B cell (primary cell): ENCODE measurements at regions not wholly inside any gene's neighbourhood (a gene's known extent, or its start where the extent isn't known, plus 50 kb on each side); places are given as distances from the start of the nearest gene placed in this dataset.

Experiments
- ATAC-seq: fragments of 200-7000 bp; cut with Tn5 transposase; one replicate; pipeline ENCODE4 v1.10.0; 2021; ENCODE audit warnings: low read depth, mild to moderate bottlenecking, moderate number of reproducible peaks, moderate library complexity
- CTCF ChIA-PET: fragments of 350-600 bp; sonication (Branson Sonifier 250); formaldehyde crosslinking; loops from one replicate; lab custom pipeline; 2021; ENCODE audit warnings: antibody characterized with exemption, inconsistent platforms; lab: Charles Lee
- POLR2A ChIA-PET: fragments of 350-600 bp; sonication (Branson Sonifier 250); formaldehyde crosslinking; loops from one replicate; lab custom pipeline; 2021; ENCODE audit warnings: antibody characterized with exemption; lab: Charles Lee
- DNase-seq: peaks from one replicate; pipeline ENCODE4 v3.0.0; 2013
- H2AFZ ChIP-seq: 2 replicates; pipeline ENCODE4 v1.6.1; 2012; ENCODE audit warnings: mild to moderate bottlenecking, low read depth, low read length; ENCODE audit not compliant: insufficient read depth, poor library complexity, severe bottlenecking
- H3K27ac ChIP-seq, 2 donors: 1 replicate in 1 of 2; 2 replicates in 1 of 2; pipeline ENCODE4 v1.5.1; 2012 to 2013; ENCODE audit warnings: low read length in 2 of 2, mild to moderate bottlenecking in 2 of 2, moderate library complexity in 1 of 2
- H3K27me3 ChIP-seq, 4 experiments: fragments of 200-600 bp in 1 of 4; sonication (generic) in 1 of 4; replicated peaks in 1 of 4; 1 replicate in 2 of 4; 2 replicates in 2 of 4; pipeline versions ENCODE4 v1.6.1 to v1.7.0; 2013 to 2016; ENCODE audit warnings: low read length in 3 of 4, mild to moderate bottlenecking in 2 of 4, mixed read lengths in 1 of 4, moderate library complexity in 1 of 4; ENCODE audit not compliant: insufficient read depth in 4 of 4, control insufficient read depth in 3 of 4; ENCODE audit errors: control extremely low read depth in 1 of 4
- H3K36me3 ChIP-seq, 2 experiments: replicated peaks in 1 of 2; 1 replicate in 1 of 2; 2 replicates in 1 of 2; pipeline versions ENCODE4 v1.6.1 to v1.7.1; 2013; ENCODE audit warnings: low read length in 1 of 2; ENCODE audit not compliant: insufficient read depth in 2 of 2, control insufficient read depth in 1 of 2; ENCODE audit errors: control extremely low read depth in 1 of 2, extremely low read depth in 1 of 2
- H3K4me1 ChIP-seq, 2 donors: fragments of 200-600 bp in 1 of 2; sonication (generic) in 1 of 2; 1 replicate in 1 of 2; 2 replicates in 1 of 2; pipeline versions ENCODE4 v1.5.1 to v1.6.1; 2013 to 2017; ENCODE audit warnings: low read length in 2 of 2; ENCODE audit not compliant: control insufficient read depth in 2 of 2, insufficient read depth in 2 of 2
- H3K4me2 ChIP-seq: replicated peaks from 2 replicates; pipeline ENCODE3; 2012; ENCODE audit warnings: mild to moderate bottlenecking, low read depth, low read length; ENCODE audit not compliant: poor library complexity, severe bottlenecking
- H3K4me3 ChIP-seq, 5 experiments: fragments of 200-600 bp in 1 of 5; sonication (generic) in 1 of 5; 1 replicate in 3 of 5; 2 replicates in 2 of 5; pipeline versions ENCODE4 v1.5.1 to v1.7.0; 2011 to 2016; ENCODE audit warnings: low read length in 4 of 5, mild to moderate bottlenecking in 4 of 5, low read depth in 2 of 5, control low read depth in 1 of 5, moderate library complexity in 1 of 5; ENCODE audit not compliant: insufficient read depth in 1 of 5; ENCODE audit errors: control extremely low read depth in 1 of 5, extremely low read depth in 1 of 5
- H3K79me2 ChIP-seq: fragments of 200-600 bp; sonication (generic); one replicate; pipeline ENCODE4 v1.6.0; 2016; ENCODE audit warnings: low read length; ENCODE audit not compliant: control insufficient read depth, insufficient read depth
- H3K9ac ChIP-seq: fragments of 200-600 bp; sonication (generic); 2 replicates; pipeline ENCODE4 v1.6.1; 2017; ENCODE audit warnings: mild to moderate bottlenecking, low read length, moderate library complexity
- H3K9me3 ChIP-seq, 3 donors: one replicate each; pipeline versions ENCODE4 v1.6.1 to v1.7.1; 2013; ENCODE audit warnings: low read length in 2 of 3; ENCODE audit not compliant: control insufficient read depth in 2 of 3, insufficient read depth in 1 of 3; ENCODE audit errors: control extremely low read depth in 1 of 3
- H4K20me1 ChIP-seq: 2 replicates; pipeline ENCODE4 v1.6.0; 2012; ENCODE audit warnings: mild to moderate bottlenecking, low read length; ENCODE audit not compliant: insufficient read depth, control insufficient read depth, poor library complexity, severe bottlenecking
- H3K27ac Mint-ChIP-seq: one replicate; pipeline ENCODE4 v1.8.0; 2021; ENCODE audit warnings: mixed read lengths
- H3K27me3 Mint-ChIP-seq: one replicate; pipeline ENCODE4 v1.8.0; 2021; ENCODE audit warnings: mixed read lengths
- H3K4me1 Mint-ChIP-seq: one replicate; pipeline ENCODE4 v1.8.0; 2021; ENCODE audit warnings: mixed read lengths
- H3K4me3 Mint-ChIP-seq: one replicate; pipeline ENCODE4 v1.8.0; 2021; ENCODE audit warnings: mixed read lengths
- H3K9me3 Mint-ChIP-seq: one replicate; pipeline ENCODE4 v1.8.0; 2022; ENCODE audit warnings: mixed read lengths; ENCODE audit not compliant: insufficient read depth
- EZH2 ChIP-seq: IDR thresholded peaks from 2 replicates; pipeline ENCODE4 v1.6.1; 2012; ENCODE audit warnings: borderline replicate concordance, low read depth, mild to moderate bottlenecking, moderate library complexity, low read length; ENCODE audit not compliant: insufficient read depth, poor library complexity, severe bottlenecking
- WGBS: methylation state at CpG from one replicate; pipeline ENCODE4 v1.1.5; 2013; ENCODE audit warnings: missing lambda C conversion rate; ENCODE audit not compliant: insufficient coverage; 5-methylcytosine and 5-hydroxymethylcytosine counted together
- intact Hi-C: fragments of 100-400 bp; cut with micrococcal nuclease; formaldehyde crosslinking; loops from one replicate; pipeline ENCODE4 v1.10.0; 2022
- TF ChIP-seq, protein P1 (sequence below): fragments of 200-600 bp; IDR thresholded peaks from one replicate; pipeline ENCODE4 v1.8.0; 2022; ENCODE audit warnings: antibody characterized with exemption, mild to moderate bottlenecking

DNA sequence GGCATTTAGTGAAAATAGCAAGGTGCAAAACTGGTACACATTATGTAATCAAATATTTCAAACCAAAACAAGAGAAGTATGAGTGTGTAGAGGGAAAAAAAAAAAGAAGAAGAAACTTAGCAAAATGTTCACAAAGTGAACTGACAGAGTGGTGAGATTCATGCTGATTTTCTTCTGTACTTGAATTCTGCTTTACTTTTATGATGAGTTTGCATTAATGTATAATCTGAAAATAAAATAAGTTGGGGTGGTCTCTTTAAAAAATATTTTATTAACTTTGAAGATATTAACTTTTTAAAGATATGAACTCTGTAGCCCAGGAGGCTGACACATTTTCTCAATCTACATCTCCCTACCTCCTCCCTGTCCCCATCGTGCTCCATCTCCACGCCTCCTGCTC, 185.1 kb downstream of the QDPR start:
- ChIA-PET POLR2A (no interaction called here), CTCF (no interaction called here)
- Histone ChIP-seq H3K9me3 (no peaks in the 10 kb centered on the region), H3K79me2 (no peaks in the 10 kb centered on the region), H3K36me3 (no peaks in the 10 kb centered on the region), H3K27ac (no peak overlapping the region), H3K4me3 (no peak overlapping the region), H2AFZ (no peak overlapping the region), H3K4me2 (no peak overlapping the region), H3K9ac (no peak overlapping the region), H3K4me1 (no peaks in the 10 kb centered on the region), H4K20me1 (no peaks in the 10 kb centered on the region), H3K27me3 (peaks cover 0 to 6% (median 0%) of the 10 kb centered on the region in 4 experiments)
- ATAC-seq (no peak), DNase-seq (no peak)
- no peak overlapping the region for H3K27ac Mint-ChIP-seq
- H3K4me1 Mint-ChIP-seq, result no peaks in the 10 kb centered on the region
- TF ChIP-seq, protein P1, sequence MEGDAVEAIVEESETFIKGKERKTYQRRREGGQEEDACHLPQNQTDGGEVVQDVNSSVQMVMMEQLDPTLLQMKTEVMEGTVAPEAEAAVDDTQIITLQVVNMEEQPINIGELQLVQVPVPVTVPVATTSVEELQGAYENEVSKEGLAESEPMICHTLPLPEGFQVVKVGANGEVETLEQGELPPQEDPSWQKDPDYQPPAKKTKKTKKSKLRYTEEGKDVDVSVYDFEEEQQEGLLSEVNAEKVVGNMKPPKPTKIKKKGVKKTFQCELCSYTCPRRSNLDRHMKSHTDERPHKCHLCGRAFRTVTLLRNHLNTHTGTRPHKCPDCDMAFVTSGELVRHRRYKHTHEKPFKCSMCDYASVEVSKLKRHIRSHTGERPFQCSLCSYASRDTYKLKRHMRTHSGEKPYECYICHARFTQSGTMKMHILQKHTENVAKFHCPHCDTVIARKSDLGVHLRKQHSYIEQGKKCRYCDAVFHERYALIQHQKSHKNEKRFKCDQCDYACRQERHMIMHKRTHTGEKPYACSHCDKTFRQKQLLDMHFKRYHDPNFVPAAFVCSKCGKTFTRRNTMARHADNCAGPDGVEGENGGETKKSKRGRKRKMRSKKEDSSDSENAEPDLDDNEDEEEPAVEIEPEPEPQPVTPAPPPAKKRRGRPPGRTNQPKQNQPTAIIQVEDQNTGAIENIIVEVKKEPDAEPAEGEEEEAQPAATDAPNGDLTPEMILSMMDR, result no peak
- TF ChIP-seq EZH2, result no peak
- H3K27me3 Mint-ChIP-seq, result peaks cover 15% of the 10 kb centered on the region
- WGBS, result 84% methylated on average over 2 of the region's 2 CpGs
- peaks cover 2% of the 10 kb centered on the region for H3K9me3 Mint-ChIP-seq
- H3K4me3 Mint-ChIP-seq, result no peak overlapping the region
- intact Hi-C loops, result no loop called here

DNA sequence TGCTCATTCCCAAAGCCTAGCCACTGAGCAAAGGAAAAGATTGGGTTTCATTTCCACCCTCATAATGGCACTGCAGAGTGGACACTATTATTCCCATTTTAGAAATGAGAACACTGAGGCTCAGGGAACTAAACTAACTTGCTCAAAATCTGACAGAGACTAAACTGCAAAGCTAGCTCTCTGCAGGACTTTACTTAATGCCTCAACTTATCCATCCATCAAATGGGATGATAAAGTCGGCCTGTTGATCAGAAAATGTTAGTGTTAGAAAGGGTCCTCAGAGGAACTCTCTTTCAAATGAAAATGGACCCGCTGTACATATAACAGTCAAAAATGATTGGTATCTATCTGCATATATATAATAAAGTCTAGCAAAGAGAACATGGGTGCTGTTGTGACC, 186.8 kb downstream of the QDPR start:
- Mint-ChIP-seq H3K27ac (no peak overlapping the region), H3K9me3 (peaks cover 2% of the 10 kb centered on the region), H3K4me1 (no peaks in the 10 kb centered on the region), H3K4me3 (no peak overlapping the region), H3K27me3 (peaks cover 15% of the 10 kb centered on the region)
- no peaks in the 10 kb centered on the region for H4K20me1 ChIP-seq
- no peaks in the 10 kb centered on the region for H3K4me1 ChIP-seq
- no peak overlapping the region for H2AFZ ChIP-seq
- no peak for TF ChIP-seq EZH2
- TF ChIP-seq, protein P1, result no peak
- no peaks in the 10 kb centered on the region for H3K79me2 ChIP-seq
- ATAC-seq (no peak), DNase-seq (no peak)
- peaks cover 0 to 6% (median 0%) of the 10 kb centered on the region in 4 experiments for H3K27me3 ChIP-seq
- H3K4me2 ChIP-seq, result no peak overlapping the region
- no peak overlapping the region for H3K9ac ChIP-seq
- ChIA-PET POLR2A (no interaction called here), CTCF (no interaction called here)
- H3K27ac ChIP-seq, result no peak overlapping the region
- intact Hi-C loops, result no loop called here
- H3K9me3 ChIP-seq, result peaks cover 0 to 1% (median 0%) of the 10 kb centered on the region in 3 donors
- WGBS, result no CpG with 5 or more reads among the region's 2 CpGs
- H3K4me3 ChIP-seq, result no peak overlapping the region
- no peaks in the 10 kb centered on the region for H3K36me3 ChIP-seq
